Heart left ventricle (tissue), 13 donors: ENCODE measurements at regions not wholly inside any gene's neighbourhood (a gene's known extent, or its start where the extent isn't known, plus 50 kb on each side); places are given as distances from the start of the nearest gene placed in this dataset.

Experiments
- CTCF ChIP-seq, 12 donors: fragments of 200-600 bp; sonication (generic) in 4 of 12; IDR thresholded peaks; one replicate each; pipeline versions ENCODE4 v1.5.0 to v1.8.0; 2018 to 2022; ENCODE audit warnings: antibody characterized with exemption in 12 of 12, mild to moderate bottlenecking in 5 of 12
- POLR2A ChIP-seq, 2 donors: fragments of 450-650 bp; IDR thresholded peaks; one replicate each; pipeline ENCODE4 v1.6.1; 2017; ENCODE audit warnings: antibody characterized with exemption in 2 of 2, mild to moderate bottlenecking in 2 of 2, moderate library complexity in 2 of 2
- donor health status: ischemic (EF 13 %, LVEDD 7.1; RV severe dilation, severe dysfunction).
- donor health status: DM: no; HTN: yes; CAD: no.
- donor health status: DM: no; HTN: no; CAD: no.
- donor health status: ischemic (EF 25% LVEDD 6.9; RV normal size, moderate dysfunction).
- donor health status: ischemic (EF 25% LVEDD 5.7; RV mildly dilated, moderate dysfunction).
- donor health status: ischemic (EF 35%, LVEDD 5.7; RV mildly dilated, moderate dysfunction).
- donor health status: nonischemic (EF 11% LVEDD 7.7; RV severe dilation, severe dysfunction).
- donor health status: DM: yes; HTN: yes; CAD: no.
- donor health status: PGD.
- donor health status: ischemic (EF 29% LVEDD 5.4; RV normal size, mild dysfunction).
- donor health status: nonischemic (EF 23%, LVEDD 6.1; RV moderate dilation, normal function).

GRCh38 chr6:113433335-113433991 lies 423.7 kb upstream of the MARCKS start:
- TF ChIP-seq CTCF (IDR thresholded peaks at IDR 0.05): no peak
- TF ChIP-seq POLR2A (IDR thresholded peaks at IDR 0.05): no peak
